GM23338 (cell line): ENCODE measurements at regions not wholly inside any gene's neighbourhood (a gene's known extent, or its start where the extent isn't known, plus 50 kb on each side); places are given as distances from the start of the nearest gene placed in this dataset.
A peak's percentile ranks its signal among the peaks of the same experiment; 100 is the strongest.

Experiments
- ATAC-seq: fragments of 200-7000 bp; cut with Tn5 transposase; 3 replicates; pipeline ENCODE4 v1.9.1; 2020
- DNase-seq: peaks from one replicate; pipeline ENCODE4 v3.0.0-alpha.2; 2015; ENCODE audit warnings: low spot score
- H2AFZ ChIP-seq: fragments of 200-600 bp; sonication (generic); 2 replicates; pipeline ENCODE4 v1.8.0; 2016; ENCODE audit warnings: antibody characterized with exemption, mild to moderate bottlenecking, moderate library complexity
- H3F3A ChIP-seq: fragments of 200-600 bp; sonication (generic); replicated peaks from 2 replicates; pipeline ENCODE4 v1.8.0; 2017; ENCODE audit warnings: antibody characterized with exemption, mixed run types, low read depth
- H3K27ac ChIP-seq: fragments of 200-600 bp; sonication (generic); 2 replicates; pipeline ENCODE4 v1.6.1; 2016; ENCODE audit warnings: low read depth
- H3K27me3 ChIP-seq: fragments of 200-600 bp; sonication (generic); 2 replicates; pipeline ENCODE4 v1.8.0; 2016; ENCODE audit warnings: mild to moderate bottlenecking, mixed run types, moderate library complexity; ENCODE audit not compliant: insufficient read depth
- H3K36me3 ChIP-seq: fragments of 200-600 bp; sonication (generic); 2 replicates; pipeline ENCODE4 v1.8.0; 2016; ENCODE audit warnings: mild to moderate bottlenecking; ENCODE audit not compliant: insufficient read depth
- H3K4me1 ChIP-seq: fragments of 200-600 bp; sonication (generic); 2 replicates; pipeline ENCODE4 v1.8.0; 2016; ENCODE audit warnings: mild to moderate bottlenecking, moderate library complexity; ENCODE audit not compliant: insufficient read depth
- H3K4me2 ChIP-seq: fragments of 200-600 bp; sonication (generic); 2 replicates; pipeline ENCODE4 v1.7.1; 2017; ENCODE audit warnings: mixed run types
- H3K4me3 ChIP-seq: fragments of 200-600 bp; sonication (generic); 2 replicates; pipeline ENCODE4 v1.6.1; 2016; ENCODE audit warnings: mixed run types
- H3K79me2 ChIP-seq: fragments of 200-600 bp; sonication (generic); replicated peaks from 2 replicates; pipeline ENCODE4 v1.8.0; 2017; ENCODE audit warnings: mild to moderate bottlenecking; ENCODE audit not compliant: insufficient read depth
- H3K9me2 ChIP-seq: fragments of 200-600 bp; sonication (generic); 2 replicates; pipeline ENCODE4 v1.8.0; 2017; ENCODE audit not compliant: insufficient read depth
- H4K20me1 ChIP-seq: fragments of 200-600 bp; sonication (generic); replicated peaks from 2 replicates; pipeline ENCODE4 v1.8.0; 2017; ENCODE audit warnings: mild to moderate bottlenecking; ENCODE audit not compliant: insufficient read depth
- H3K27ac Mint-ChIP-seq: 2 replicates; pipeline ENCODE4 v1.8.0; 2020; ENCODE audit warnings: inconsistent platforms, mild to moderate bottlenecking, moderate library complexity, mixed read lengths
- H3K27me3 Mint-ChIP-seq: 3 replicates; pipeline ENCODE4 v1.8.0; 2022; ENCODE audit warnings: low read depth, mild to moderate bottlenecking, moderate library complexity, mixed read lengths, inconsistent platforms; ENCODE audit not compliant: insufficient read depth, poor library complexity
- H3K36me3 Mint-ChIP-seq: 3 replicates; pipeline ENCODE4 v1.8.0; 2021; ENCODE audit warnings: low read depth, mild to moderate bottlenecking, inconsistent platforms, moderate library complexity, mixed read lengths
- H3K4me1 Mint-ChIP-seq: 3 replicates; pipeline ENCODE4 v1.8.0; 2020; ENCODE audit warnings: mild to moderate bottlenecking, inconsistent platforms, mixed read lengths
- H3K4me3 Mint-ChIP-seq: 3 replicates; pipeline ENCODE4 v1.8.0; 2021; ENCODE audit warnings: moderate library complexity, mild to moderate bottlenecking, inconsistent platforms, mixed read lengths
- H3K9me3 Mint-ChIP-seq: 3 replicates; pipeline ENCODE4 v1.8.0; 2020; ENCODE audit warnings: moderate library complexity, mild to moderate bottlenecking, inconsistent platforms, mixed read lengths
- CREB1 ChIP-seq: fragments of 250-450 bp; sonication (Bioruptor Pico); IDR thresholded peaks from 2 replicates; pipeline ENCODE4 v1.5.0; 2020; ENCODE audit warnings: low read depth, mild to moderate bottlenecking, moderate library complexity
- ETS1 ChIP-seq: IDR thresholded peaks from 2 replicates; pipeline ENCODE4 v1.6.1; 2016; ENCODE audit warnings: antibody characterized with exemption
- EZH2 ChIP-seq: fragments of 200-600 bp; sonication (generic); IDR thresholded peaks from one replicate; pipeline ENCODE4 v1.8.0; 2017; ENCODE audit warnings: antibody characterized with exemption, mild to moderate bottlenecking, low read depth; ENCODE audit not compliant: unreplicated experiment
- JUNB ChIP-seq: IDR thresholded peaks from one replicate; pipeline ENCODE4 v1.6.1; 2016; ENCODE audit warnings: antibody characterized with exemption; ENCODE audit not compliant: unreplicated experiment
- NANOG ChIP-seq: IDR thresholded peaks from 2 replicates; pipeline ENCODE4 v1.6.1; 2016; ENCODE audit warnings: antibody characterized with exemption, borderline replicate concordance
- REST ChIP-seq: IDR thresholded peaks from one replicate; pipeline ENCODE4 v1.6.1; 2018; ENCODE audit warnings: antibody characterized with exemption; ENCODE audit not compliant: unreplicated experiment
- STAT1 ChIP-seq: IDR thresholded peaks from one replicate; pipeline ENCODE4 v1.6.1; 2016; ENCODE audit warnings: antibody characterized with exemption; ENCODE audit not compliant: unreplicated experiment
- ZNF114 ChIP-seq: fragments of 250-450 bp; sonication (Bioruptor Pico); IDR thresholded peaks from 2 replicates; pipeline ENCODE4 v1.5.0; 2020; ENCODE audit warnings: mild to moderate bottlenecking, moderate library complexity
- ZNF331 ChIP-seq: fragments of 250-450 bp; sonication (Bioruptor Pico); IDR thresholded peaks from 2 replicates; pipeline ENCODE4 v1.5.0; 2020; ENCODE audit warnings: low read depth, mild to moderate bottlenecking, moderate library complexity

- Histone ChIP-seq H3K9me2 (0 out of 2 replicates have a peak, but pooled peaks cover 5% of the 10 kb centered on the region), H2AFZ (no peak overlapping the region), H3K4me2 (no peak overlapping the region), H3K79me2 (no peaks in the 10 kb centered on the region), H3K27ac (no peak overlapping the region), H3K27me3 (peaks cover 16% of the 10 kb centered on the region; the same call in 1 of the 2 replicates), H4K20me1 (no peaks in the 10 kb centered on the region), H3K36me3 (peaks cover 12% of the 10 kb centered on the region; the same call in 1 of the 2 replicates), H3F3A (no peaks in the 10 kb centered on the region), H3K4me3 (no peak overlapping the region), H3K4me1 (peaks cover 29% of the 10 kb centered on the region)
- H3K4me3 Mint-ChIP-seq: no peak overlapping the region
- H3K4me1 Mint-ChIP-seq: peaks cover 17% of the 10 kb centered on the region
- ATAC-seq (no peak), DNase-seq (no peak)
- H3K36me3 Mint-ChIP-seq: peaks cover 59% of the 10 kb centered on the region
- peaks cover 64% of the 10 kb centered on the region for H3K9me3 Mint-ChIP-seq
- peaks cover 19% of the 10 kb centered on the region for H3K27me3 Mint-ChIP-seq
- TF ChIP-seq ETS1 (no peak), STAT1 (no peak), ZNF114 (CRISPR knock-in tag) (no peak), NANOG (no peak), JUNB (no peak)
- no peak overlapping the region for H3K27ac Mint-ChIP-seq
Observed at GRCh38 chr18:75353357-75353756, 74.1 kb downstream of the SMIM21 start.

GRCh38 chr18:75351409-75351808, 76.1 kb downstream of the SMIM21 start:
- Histone ChIP-seq H3K36me3 (peaks cover 12% of the 10 kb centered on the region; the same call in 1 of the 2 replicates), H3K9me2 (0 out of 2 replicates have a peak, but pooled peaks cover 5% of the 10 kb centered on the region), H3K4me1 (peaks cover 29% of the 10 kb centered on the region), H3F3A (no peaks in the 10 kb centered on the region), H3K4me2 (peak overlapping the region; percentile 12), H4K20me1 (no peaks in the 10 kb centered on the region), H3K4me3 (no peak overlapping the region), H2AFZ (0 out of 2 replicates have a peak overlapping the region, but pooled peaks have one; percentile 32), H3K79me2 (no peaks in the 10 kb centered on the region), H3K27me3 (peaks cover 16% of the 10 kb centered on the region; the same call in 1 of the 2 replicates), H3K27ac (no peak overlapping the region)
- Mint-ChIP-seq H3K27ac (no peak overlapping the region), H3K4me1 (peaks cover 17% of the 10 kb centered on the region), H3K4me3 (no peak overlapping the region), H3K36me3 (peaks cover 51% of the 10 kb centered on the region), H3K27me3 (peaks cover 19% of the 10 kb centered on the region), H3K9me3 (peaks cover 55% of the 10 kb centered on the region)
- TF ChIP-seq EZH2: no peak
- no peak for TF ChIP-seq ZNF114 (CRISPR knock-in tag)
- TF ChIP-seq CREB1 (CRISPR knock-in tag): no peak
- TF ChIP-seq NANOG: no peak
- TF ChIP-seq ZNF331 (CRISPR knock-in tag): no peak
- no peak for TF ChIP-seq STAT1
- TF ChIP-seq REST: no peak
- no peak for TF ChIP-seq ETS1
- DNase-seq: no peak
- ATAC-seq: no peak
